Endothelial cell (in vitro differentiated cells): ENCODE measurements at regions not wholly inside any gene's neighbourhood (a gene's known extent, or its start where the extent isn't known, plus 50 kb on each side); places are given as distances from the start of the nearest gene placed in this dataset.

ENCODE experiments used
- DNase-seq: peaks from one replicate; pipeline ENCODE4 v3.0.0; 2021; ENCODE audit warnings: low spot score
- H3K27ac Mint-ChIP-seq: one replicate; pipeline ENCODE4 v1.8.0; 2021; ENCODE audit warnings: mixed read lengths, inconsistent platforms; ENCODE audit not compliant: unreplicated experiment
- H3K27me3 Mint-ChIP-seq: one replicate; pipeline ENCODE4 v1.8.0; 2021; ENCODE audit warnings: mild to moderate bottlenecking, moderate library complexity, mixed read lengths, inconsistent platforms; ENCODE audit not compliant: unreplicated experiment
- H3K36me3 Mint-ChIP-seq: one replicate; pipeline ENCODE4 v1.8.0; 2021; ENCODE audit warnings: mild to moderate bottlenecking, low read depth, mixed read lengths, inconsistent platforms; ENCODE audit not compliant: unreplicated experiment
- H3K4me1 Mint-ChIP-seq: one replicate; pipeline ENCODE4 v1.8.0; 2021; ENCODE audit warnings: mild to moderate bottlenecking, mixed read lengths, inconsistent platforms; ENCODE audit not compliant: unreplicated experiment
- H3K4me3 Mint-ChIP-seq: one replicate; pipeline ENCODE4 v1.8.0; 2021; ENCODE audit warnings: mild to moderate bottlenecking, mixed read lengths, inconsistent platforms; ENCODE audit not compliant: unreplicated experiment
- H3K9me3 Mint-ChIP-seq: one replicate; pipeline ENCODE4 v1.8.0; 2021; ENCODE audit warnings: mixed read lengths, inconsistent platforms; ENCODE audit not compliant: unreplicated experiment
- TF ChIP-seq, protein P1 (sequence below): fragments of 200-600 bp; sonication (generic); IDR thresholded peaks from one replicate; pipeline ENCODE4 v1.5.0; 2021; ENCODE audit warnings: antibody characterized with exemption; ENCODE audit not compliant: unreplicated experiment

DNA sequence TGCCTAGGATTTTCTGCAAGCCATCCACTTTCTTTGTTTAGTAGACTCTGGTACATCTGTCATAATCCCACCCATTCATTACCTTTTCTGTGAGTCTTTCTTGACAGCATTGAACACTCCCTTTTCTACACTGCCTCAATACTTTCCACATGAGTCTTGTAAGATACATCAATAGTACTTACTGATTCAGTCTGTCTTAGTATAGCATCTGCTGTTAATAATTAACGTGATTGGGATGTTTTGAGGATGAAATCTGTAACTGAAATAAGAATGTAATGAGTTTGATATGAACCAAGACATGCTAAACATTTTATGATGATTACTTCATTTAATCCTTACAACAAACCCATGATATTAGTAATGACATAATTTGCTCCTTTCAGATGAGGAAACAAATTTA, 196.2 kb upstream of the FOXG1 start:
- H3K4me3 Mint-ChIP-seq = no peak overlapping the region
- no peaks in the 10 kb centered on the region for H3K4me1 Mint-ChIP-seq
- DNase-seq = no peak
- H3K27me3 Mint-ChIP-seq = no peaks in the 10 kb centered on the region
- H3K27ac Mint-ChIP-seq = no peak overlapping the region
- peaks cover 9% of the 10 kb centered on the region for H3K36me3 Mint-ChIP-seq
- no peaks in the 10 kb centered on the region for H3K9me3 Mint-ChIP-seq
- TF ChIP-seq, protein P1, sequence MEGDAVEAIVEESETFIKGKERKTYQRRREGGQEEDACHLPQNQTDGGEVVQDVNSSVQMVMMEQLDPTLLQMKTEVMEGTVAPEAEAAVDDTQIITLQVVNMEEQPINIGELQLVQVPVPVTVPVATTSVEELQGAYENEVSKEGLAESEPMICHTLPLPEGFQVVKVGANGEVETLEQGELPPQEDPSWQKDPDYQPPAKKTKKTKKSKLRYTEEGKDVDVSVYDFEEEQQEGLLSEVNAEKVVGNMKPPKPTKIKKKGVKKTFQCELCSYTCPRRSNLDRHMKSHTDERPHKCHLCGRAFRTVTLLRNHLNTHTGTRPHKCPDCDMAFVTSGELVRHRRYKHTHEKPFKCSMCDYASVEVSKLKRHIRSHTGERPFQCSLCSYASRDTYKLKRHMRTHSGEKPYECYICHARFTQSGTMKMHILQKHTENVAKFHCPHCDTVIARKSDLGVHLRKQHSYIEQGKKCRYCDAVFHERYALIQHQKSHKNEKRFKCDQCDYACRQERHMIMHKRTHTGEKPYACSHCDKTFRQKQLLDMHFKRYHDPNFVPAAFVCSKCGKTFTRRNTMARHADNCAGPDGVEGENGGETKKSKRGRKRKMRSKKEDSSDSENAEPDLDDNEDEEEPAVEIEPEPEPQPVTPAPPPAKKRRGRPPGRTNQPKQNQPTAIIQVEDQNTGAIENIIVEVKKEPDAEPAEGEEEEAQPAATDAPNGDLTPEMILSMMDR = no peak

DNA sequence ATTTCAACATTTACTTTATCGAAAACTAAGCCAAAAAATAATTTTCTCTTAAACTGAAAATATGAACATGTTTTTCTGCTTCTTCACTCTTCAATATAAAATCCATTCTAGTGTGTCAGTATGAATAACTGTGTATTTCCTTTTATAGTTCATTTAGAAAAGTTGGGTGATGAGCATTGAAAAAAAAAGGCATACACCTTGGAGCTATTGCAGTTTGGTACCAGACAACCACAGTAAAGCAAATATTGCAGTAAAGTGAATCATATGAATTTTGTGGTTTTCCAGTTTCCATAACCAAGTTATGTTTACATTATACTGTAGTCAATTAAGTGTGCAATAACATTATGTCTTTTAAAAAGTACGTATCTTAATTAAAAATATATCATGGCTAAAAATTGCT, 195.0 kb upstream of the FOXG1 start:
- H3K27ac Mint-ChIP-seq = no peak overlapping the region

DNA sequence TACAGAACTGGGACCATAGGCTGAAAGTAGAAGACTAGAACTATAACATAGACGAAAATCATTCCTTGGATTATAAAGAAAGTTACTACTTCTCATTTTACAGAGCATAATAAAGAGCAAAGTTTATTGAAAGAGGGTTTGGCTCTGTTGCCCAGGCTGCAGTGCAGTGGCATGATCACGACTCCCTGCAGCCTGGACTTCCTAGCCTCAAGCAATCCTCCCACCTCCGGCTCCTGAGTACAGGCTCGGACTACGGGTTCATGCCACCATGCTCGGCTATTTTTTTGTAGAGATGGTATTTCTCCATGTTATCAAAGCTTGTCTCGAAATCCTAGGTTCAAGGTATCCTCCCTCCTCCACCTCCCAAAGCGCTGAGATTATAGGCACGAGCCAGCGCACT, 190.1 kb upstream of the FOXG1 start:
- Mint-ChIP-seq H3K36me3 (peaks cover 9% of the 10 kb centered on the region), H3K4me3 (no peak overlapping the region), H3K4me1 (peaks cover 7% of the 10 kb centered on the region), H3K27ac (no peak overlapping the region), H3K9me3 (no peaks in the 10 kb centered on the region), H3K27me3 (no peaks in the 10 kb centered on the region)
- DNase-seq = no peak
- TF ChIP-seq, protein P1 = no peak

More for the DNA sequence above, 195.0 kb upstream of the FOXG1 start:
- no peaks in the 10 kb centered on the region for H3K4me1 Mint-ChIP-seq
- H3K9me3 Mint-ChIP-seq = no peaks in the 10 kb centered on the region
- H3K4me3 Mint-ChIP-seq = no peak overlapping the region
- peaks cover 9% of the 10 kb centered on the region for H3K36me3 Mint-ChIP-seq
- TF ChIP-seq, protein P1 = no peak
- DNase-seq = no peak
- H3K27me3 Mint-ChIP-seq = no peaks in the 10 kb centered on the region

DNA sequence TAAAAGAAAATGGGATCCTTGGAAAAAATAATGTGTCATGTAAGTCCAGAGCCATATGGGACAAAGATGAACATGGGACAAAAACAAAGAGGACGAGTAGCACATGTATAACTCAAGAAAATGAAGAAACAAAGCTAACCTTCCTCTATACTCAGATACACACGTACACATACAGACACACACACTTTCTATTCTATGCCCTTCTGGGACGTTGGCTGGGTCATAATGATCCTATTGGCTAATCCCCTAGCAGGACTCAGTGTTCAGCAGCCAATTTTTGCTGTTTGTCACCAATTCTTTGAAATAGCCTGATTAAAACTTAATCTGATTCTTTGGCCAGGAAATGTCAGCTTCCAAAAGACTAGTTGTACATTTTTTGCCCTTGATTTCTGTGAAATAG, 189.4 kb upstream of the FOXG1 start:
- peaks cover 9% of the 10 kb centered on the region for H3K36me3 Mint-ChIP-seq
- H3K4me1 Mint-ChIP-seq = peaks cover 7% of the 10 kb centered on the region
- H3K4me3 Mint-ChIP-seq = no peak overlapping the region
- TF ChIP-seq, protein P1 = no peak
- no peak for DNase-seq
- no peak overlapping the region for H3K27ac Mint-ChIP-seq
- H3K27me3 Mint-ChIP-seq = no peaks in the 10 kb centered on the region
- H3K9me3 Mint-ChIP-seq = no peaks in the 10 kb centered on the region

DNA sequence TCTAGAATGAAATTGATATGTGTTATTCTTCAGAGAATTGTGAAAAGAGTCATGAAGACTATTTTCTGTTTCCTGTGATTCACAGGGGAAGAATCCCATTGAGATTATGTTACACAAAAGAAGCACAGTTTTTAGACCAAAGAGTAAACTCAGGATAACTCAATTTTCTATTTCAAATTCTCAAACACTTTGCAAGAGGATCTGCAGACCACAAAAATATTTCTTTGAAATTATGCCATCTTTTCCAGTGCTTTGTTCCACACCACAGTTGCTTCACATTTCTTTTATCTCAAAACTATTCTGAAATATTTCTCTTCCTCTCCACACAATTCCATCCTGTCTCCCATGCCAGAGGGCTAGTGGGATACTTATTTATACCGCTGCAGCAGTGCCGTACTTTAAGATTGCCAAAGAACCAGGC, 188.9 kb upstream of the FOXG1 start:
- Mint-ChIP-seq H3K4me3 (no peak overlapping the region), H3K36me3 (peaks cover 7% of the 10 kb centered on the region), H3K9me3 (no peaks in the 10 kb centered on the region), H3K4me1 (peaks cover 7% of the 10 kb centered on the region), H3K27me3 (no peaks in the 10 kb centered on the region), H3K27ac (no peak overlapping the region)
- TF ChIP-seq, protein P1 = no peak
- DNase-seq = no peak
